ENCODE measurements at regions not wholly inside any gene's neighbourhood (a gene's known extent, or its start where the extent isn't known, plus 50 kb on each side); places are given as distances from the start of the nearest gene placed in this dataset.
"Not testable (repeated sequence)": the region's sequence is repeated elsewhere in the genome, so short reads cannot be mapped to it uniquely, and the experiment has no call there.

GRCh38 chr9:97103613-97104383, 64.9 kb upstream of the CTSV start:
- DNase-seq (ENCODE audit: low spot score) = not testable (repeated sequence)

GRCh38 chr9:97099540-97099939, 60.6 kb upstream of the CTSV start:
- DNase-seq (ENCODE audit: low spot score) = not testable (repeated sequence)

GRCh38 chr9:97096793-97097192, 57.9 kb upstream of the CTSV start:
- DNase-seq (ENCODE audit: low spot score) = no peak

GRCh38 chr9:97089361-97089760, 50.4 kb upstream of the CTSV start:
- DNase-seq (ENCODE audit: low spot score) = not testable (repeated sequence)
